LHCN-M2 (cell line): ENCODE measurements at regions not wholly inside any gene's neighbourhood (a gene's known extent, or its start where the extent isn't known, plus 50 kb on each side); places are given as distances from the start of the nearest gene placed in this dataset.
"Not testable (repeated sequence)": the region's sequence is repeated elsewhere in the genome, so short reads cannot be mapped to it uniquely, and the experiment has no call there.

Source experiments
- DNase-seq: peaks from one replicate; pipeline ENCODE4 v3.0.0-alpha.2; 2012; ENCODE audit warnings: low read depth

DNA sequence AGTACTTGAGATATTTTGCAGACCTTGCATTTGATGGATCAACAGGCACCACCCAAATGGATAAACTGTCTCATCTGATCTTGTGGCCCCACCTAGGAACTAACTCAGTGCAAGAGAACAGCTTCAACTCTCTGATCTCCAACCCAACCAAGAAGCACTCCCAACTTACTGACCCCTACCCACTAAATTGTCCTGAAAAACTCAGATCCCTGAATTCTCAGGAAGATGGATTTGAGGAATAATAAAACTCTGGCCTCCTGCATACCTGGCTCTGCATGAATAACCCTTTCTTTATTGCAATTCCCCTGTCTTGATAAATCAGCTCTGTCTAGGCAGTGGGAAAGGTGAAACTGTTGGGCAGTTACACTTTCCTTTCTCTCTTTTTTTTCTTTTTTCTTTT lies 247.9 kb downstream of the ZPLD1 start:
- no peak for DNase-seq

DNA sequence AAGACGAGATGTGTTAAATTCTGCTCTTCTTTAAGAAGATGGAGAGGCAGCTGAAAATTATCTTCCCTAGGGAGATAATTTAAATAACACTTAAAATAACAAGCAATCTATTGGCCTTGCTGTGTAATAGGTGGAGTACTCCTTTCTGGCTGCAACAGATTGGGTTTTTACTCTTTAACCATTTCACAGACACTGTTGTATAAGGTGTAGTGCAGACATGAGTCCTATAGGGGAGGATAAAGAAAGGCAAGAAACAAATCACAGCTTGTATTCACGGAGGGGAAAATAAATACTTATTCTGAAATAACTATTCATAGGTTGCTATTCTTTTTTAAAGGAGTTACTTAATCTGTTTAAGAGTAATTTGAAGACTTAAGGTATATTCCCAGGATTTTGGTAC lies 252.0 kb downstream of the ZPLD1 start:
- no peak for DNase-seq

DNA sequence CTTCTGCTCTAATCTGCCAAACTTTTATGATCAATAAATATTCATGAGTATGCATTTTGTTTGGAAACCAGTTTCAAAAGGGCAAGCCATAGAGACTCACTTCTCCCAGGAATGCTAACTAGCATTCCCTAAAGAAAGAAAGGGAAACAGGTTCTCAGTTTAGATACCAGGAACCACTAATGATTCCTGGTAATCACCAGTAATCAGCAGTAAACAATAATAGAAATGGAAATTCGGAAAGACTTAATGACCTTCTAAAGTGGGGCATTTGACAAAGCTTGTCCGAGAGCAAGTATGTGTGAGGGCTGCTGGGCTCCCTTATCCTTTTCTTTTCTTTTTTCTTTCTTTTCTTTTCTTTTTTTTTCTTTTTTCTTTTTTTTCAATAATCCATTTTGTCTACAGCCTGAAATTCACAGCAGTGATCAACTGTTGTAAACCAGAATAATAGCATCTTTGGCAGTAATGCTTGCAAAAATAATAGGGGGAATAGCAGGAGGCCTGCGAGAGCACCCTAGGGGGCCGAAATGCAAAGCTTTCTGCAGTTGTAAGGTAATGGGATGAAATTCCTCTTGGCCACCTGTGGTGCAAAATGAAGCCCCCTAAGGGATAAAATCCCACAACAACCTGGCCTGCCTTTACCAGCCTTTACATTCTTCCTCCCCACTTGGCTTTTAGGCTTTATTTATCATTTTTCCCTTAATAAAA lies 253.2 kb downstream of the ZPLD1 start:
- no peak for DNase-seq

DNA sequence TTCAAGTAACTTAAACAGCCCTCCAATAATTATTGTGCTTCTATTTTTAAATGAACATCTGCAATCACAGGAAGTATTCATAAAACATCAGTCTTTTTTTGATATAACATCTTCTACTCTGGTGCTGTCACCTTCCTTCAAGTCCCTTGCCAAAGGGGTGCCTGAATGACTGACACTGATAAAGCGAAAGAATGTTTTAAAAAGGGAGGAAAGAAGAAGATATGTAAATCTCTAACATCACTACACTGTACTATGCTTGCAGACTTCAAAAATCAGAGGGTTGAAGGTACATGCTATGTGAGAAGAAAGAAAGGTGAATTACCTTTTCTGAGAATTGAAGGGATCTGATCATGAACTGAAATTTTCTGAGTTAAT lies 253.7 kb downstream of the ZPLD1 start:
- DNase-seq: no peak

DNA sequence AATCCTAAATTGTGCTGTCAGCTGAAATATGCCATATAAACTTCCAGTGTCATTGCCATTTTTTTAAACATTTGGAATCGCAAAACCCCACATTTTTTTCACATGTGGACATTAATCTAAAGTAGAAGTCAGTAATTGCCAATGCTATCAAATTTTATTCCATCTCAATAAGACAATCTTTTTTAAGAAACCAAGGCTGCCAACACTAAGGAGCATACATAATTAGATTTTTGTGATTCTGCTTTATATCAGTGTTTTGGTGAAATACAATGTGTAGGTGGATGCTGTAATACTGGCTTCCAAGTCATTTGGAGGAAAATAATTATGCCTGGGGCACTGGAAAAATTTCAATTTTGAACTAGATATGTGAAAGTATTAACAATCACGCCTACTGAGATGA lies 256.7 kb downstream of the ZPLD1 start:
- no peak for DNase-seq

DNA sequence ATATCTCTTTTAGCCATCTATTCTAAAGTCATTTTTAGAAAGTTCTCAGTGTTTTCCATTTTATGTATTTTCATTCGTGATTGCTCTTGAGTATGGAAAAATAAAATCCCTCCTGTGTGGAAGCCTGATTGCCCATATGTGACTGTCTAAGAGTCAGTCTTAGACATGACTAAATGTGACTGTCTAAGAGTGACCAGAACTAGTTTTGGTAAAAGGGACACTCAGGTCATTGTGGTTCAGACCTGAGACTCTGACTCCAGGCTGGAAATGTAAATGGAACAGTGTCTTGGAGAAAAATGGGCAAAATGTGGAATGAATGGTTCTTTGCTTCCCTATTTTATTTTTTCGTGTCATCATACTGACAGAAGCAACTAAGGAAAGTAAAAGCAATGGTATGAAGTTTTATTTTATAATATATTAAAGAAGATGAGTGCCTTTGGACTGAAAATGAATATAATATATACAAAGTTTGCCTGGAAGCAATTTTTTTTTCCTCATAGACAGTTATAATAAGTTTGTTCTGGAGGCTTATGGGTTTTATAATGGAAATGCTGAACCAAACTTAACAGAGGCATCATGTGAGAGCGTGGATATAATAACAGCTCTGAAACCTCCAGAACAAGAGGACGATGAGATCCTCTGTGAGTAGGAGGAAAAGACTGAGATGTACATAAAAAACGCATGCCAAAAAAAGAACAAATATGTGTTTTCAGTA lies 264.4 kb downstream of the ZPLD1 start:
- DNase-seq: no peak

DNA sequence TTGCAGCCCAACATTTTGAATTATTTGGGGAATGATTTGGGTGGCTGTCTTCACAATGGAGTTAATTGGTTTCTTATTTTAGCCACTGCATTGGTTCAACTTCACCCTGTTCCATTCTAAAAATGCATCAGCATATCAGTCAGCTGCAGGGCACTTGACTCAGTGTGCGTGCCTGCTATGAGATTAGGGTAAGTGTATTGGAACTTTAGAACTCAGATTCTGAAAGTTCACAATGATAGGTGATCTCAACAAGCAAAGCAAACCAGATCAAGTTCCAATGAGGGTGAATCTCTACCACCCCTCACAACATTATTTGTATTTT lies 265.0 kb downstream of the ZPLD1 start:
- no peak for DNase-seq

DNA sequence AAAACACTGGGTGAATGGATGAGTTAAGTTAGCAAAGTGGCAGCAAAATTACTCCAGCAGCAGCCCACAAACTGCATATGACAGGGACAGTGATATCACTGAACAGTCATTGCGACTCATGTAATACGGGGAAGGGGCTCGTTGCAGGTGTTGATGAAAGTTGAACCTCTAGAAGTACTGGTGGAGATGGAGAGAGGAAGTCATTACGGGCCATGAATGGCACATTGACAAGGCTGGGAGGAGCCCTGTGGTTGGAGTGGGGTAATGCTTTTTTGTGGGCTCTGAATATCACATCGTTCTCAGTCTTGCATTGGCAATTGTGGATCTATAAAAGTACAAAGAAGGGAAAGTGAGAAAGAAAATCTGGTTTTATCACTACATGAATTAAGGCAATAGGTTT lies 278.1 kb downstream of the ZPLD1 start:
- DNase-seq: no peak

DNA sequence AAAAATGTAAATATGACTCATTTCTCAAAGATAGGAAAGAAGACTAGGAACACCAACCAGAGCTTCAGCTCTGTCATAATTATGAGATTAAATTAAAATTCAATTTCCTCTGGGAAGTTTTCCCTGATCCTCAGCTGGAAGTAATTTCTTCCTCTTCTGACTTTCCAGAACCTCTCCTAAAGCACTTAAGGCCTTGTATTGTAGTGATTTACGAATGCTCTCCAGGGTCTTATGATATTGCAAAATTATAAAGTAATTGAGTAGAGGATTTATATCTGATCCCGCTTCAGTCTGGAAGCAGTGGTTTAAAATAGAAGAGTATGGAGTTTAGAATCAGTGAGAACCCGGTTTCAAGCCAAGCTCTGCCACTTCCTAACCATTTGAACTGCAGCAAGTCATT lies 279.8 kb downstream of the ZPLD1 start:
- no peak for DNase-seq

DNA sequence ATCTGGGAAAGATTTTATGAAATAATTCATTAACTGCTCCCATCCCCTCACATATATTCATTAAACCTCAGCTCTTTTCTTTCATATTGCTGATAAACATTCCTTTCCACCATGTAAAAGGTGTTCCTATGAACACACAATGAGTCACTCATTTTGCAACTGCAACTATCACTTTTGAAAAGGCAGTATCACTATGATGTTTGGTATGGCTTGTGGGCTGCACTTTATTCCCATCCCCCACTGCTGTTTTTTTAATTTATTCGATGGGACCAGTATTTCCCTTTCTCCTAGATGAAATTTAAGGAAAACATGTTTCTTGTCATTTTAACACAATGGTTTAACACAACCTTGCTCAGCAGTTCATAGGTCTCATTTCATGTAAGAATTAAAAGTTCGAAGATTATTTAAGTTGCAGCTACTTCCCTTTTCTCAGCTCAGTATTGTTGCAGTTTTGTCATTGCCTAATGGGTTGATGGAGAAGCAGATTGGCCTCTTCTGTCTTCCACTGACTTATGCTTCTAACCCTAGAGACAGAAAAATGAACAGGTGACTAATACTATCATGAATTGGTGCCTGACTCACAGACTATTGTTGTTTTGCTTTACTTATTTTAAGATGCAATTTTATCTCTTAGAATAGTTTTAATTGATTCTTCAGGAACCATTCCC lies 280.3 kb downstream of the ZPLD1 start:
- DNase-seq: peak; percentile 1

DNA sequence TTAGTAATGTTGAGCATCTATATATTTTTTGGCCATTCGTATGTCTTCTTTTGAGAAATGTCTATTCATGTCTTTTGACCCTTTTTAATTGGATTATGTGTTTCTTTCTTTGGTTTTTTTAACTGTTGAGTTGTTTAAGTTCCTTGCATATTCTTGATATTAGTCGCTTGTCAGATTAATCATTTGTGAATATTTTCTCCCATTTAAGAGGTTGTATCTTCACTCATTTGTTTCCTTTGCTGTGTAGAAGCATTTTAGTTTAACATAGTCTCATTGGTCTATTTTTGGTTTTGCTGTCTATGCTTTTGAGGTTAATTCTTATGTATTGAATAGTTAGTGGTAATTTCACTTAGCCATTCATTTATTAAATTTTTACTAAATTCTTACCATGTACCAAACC lies 283.8 kb downstream of the ZPLD1 start:
- no peak for DNase-seq

DNA sequence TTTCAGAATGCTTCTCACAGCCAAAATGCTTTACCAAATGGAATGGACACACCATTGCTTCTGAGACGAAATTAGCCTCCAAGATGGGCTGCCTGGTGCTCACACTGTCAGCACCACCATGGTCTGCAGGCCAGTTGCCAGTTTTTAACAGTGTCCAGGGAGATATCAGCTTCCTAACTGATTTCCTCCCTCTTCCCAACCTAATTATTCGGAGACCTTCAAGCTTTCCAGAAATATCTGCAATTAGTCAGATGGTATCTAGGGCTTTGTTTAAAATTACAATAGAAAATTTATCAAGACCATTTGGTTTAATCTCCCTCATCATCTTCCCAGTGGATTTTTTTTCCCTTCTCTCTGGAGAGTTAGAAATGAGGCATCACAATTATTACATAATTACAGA lies 287.5 kb downstream of the ZPLD1 start:
- no peak for DNase-seq

DNA sequence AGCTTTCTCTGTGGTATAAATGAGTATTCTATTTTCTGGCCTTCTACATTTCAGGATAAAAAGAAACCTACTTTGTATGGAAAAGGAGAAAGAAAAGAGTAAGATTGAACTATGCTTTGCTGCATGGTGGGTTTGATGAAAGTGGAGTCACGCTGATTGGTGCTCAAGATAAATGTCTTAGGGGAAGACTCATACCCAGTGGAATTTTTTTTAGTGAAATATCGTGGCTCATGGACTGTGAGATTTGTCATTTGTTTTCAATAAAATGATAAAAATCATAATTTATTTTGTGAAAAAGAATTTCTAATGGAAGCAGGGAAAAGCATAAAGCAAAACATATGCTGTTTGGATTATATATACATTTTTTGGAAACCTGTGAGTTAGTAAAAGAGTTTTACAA lies 292.5 kb downstream of the ZPLD1 start:
- DNase-seq: no peak

DNA sequence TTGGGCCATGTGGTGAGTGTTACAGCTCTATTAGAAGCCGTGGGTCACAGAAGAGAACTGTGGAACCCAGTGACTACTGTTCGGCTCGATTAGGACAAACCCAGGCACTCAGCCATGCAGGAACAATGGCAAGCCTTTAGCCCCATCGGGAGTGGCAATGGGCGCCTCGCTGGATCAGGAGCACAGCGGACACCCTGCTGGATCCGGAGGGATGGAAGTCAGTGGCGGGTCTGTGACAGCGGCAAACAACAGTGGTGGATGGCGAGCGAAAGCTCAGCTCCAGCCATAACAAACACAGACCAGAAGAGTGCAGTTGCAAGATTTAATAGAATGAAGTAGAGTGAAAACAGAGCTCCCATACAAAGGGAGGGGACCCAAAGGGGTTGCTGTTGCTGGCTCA lies 297.8 kb downstream of the ZPLD1 start:
- DNase-seq: not testable (repeated sequence)

DNA sequence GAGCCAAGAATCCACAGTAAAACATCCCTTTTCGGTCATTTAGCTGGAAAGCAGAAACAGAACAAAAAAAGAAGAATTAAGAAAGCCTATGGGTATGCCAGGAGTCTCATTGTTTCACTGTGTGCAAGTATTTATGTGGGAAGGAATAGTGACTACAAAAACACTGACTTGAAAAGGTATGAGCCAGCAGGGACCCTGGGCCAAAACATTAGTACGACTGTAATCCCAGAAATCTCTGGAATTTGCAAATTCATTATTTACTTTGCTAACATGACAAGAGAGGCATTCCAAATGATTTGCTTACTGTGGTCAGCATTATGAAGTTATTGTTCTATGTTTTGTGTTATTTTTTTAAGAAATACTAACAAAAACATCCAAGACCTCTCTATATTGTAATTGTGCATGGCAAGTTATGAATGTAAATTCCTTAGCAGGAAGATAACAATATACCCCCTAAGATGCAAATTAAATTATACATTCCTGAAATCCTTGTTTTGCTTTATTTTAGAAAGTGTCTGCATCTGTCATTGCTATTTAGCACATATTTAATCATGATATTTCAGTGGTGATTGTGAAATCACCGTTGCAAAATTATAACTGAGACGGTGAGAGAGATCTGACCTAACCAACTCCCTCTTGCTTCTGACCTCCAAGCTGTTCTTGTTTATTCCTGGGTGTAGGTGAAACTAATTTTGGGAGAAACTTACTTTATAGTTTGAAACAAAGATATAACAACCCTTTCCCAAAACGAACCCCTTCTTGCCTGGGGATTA lies 299.2 kb downstream of the ZPLD1 start:
- no peak for DNase-seq

DNA sequence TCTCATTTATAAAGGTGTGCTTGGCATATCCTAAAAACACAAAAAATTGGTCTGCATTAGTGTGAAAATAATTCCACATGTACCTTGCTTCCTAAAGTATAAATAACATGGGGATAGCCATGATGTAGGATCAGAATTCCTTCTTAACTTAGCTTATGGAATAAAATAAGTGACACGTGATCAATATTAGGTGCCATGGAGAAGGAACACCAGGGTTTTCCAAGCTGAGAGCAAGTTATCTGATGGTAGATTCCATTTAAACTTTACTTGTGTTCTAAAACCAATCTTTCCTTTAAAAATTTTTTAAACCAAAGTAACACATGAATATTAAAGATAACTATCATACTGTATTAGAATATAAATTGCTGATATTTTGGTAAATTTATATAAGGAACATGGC lies 300.5 kb downstream of the ZPLD1 start:
- DNase-seq: no peak

DNA sequence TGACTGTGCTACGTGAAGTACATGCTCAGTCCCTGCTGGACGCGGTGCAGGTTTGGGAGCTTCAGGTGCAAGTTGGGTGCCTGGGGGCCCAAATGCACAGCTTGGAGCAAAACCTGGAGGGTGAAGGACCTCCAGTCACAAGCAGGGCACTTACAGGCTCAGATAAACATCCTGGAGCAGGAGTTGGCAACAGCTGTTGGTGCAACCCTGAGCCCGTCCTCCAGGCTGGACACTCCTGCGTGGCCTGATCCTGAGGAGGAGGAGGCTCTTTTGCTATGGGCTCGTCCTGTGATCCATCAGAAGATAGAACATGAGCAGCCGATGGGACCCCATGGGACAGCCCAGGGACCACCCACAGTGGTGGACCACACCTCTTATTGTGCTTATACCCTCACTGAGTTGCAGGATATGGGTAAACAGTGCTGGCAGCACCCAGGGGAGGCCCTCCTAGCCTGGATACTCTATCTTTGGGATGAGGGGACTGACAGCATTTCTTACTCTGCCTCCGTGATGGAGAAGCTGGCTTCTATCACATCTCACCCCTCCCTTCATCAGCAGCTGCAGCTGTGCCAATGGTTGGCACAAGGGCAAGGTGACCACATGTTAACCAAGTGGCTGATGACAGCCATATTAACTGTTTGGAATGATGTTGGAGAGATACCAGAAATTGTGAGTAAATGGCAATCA lies 301.6 kb downstream of the ZPLD1 start:
- no peak for DNase-seq

DNA sequence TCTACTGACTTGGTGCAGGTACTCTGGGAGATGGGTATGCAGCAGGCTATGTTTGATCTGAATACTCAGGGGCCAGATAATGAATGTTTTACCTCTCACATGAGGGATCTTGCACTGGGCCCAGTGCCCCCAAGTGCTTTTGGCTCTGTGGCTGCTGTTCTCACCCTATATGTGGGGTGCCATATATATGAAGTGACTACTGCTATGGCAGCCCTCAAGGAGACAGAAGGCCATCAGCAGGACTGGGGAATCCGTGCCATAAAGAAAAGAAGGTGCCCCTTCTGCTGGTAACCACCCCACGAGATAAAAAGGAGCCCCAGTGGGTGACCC lies 302.1 kb downstream of the ZPLD1 start:
- DNase-seq: no peak

DNA sequence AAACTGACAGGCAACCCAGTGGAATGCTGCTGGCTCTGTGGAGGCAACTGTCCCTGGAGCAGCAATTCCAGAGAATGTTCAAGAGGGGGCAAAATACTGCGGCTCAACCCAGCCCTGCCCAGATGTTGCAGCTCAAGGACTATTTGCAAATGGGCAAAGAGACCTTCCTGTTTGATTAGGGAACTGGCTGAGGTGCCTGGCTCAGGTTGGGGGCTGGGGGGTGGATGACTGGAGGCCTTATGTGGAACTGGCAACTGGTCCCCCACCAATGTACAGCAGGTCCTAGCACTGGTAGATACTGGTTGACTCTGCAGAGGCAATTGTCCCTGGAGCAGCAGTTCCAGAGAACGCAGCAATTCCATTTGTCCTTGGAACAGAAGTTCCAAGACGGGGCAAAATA lies 302.5 kb downstream of the ZPLD1 start:
- DNase-seq: no peak

DNA sequence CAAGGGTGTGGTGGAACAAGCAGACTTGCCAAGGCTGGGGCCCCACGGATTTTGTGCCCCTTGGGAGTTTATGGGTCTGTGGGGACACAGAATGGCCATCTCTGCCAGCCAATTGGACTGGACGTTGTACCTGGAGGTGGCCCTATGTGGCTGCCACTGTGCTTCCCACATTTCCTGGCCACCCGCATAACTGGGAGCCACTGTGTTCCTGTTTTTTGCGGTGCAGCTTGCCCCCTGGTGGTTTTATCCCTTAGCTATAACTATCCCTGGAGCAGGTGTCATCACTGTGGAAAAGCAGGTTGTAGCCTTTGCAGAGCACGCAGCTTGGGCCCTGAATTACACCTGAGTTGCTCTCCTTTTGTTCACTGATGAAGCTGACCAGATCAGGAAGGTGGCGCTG lies 306.3 kb downstream of the ZPLD1 start:
- DNase-seq: no peak

DNA sequence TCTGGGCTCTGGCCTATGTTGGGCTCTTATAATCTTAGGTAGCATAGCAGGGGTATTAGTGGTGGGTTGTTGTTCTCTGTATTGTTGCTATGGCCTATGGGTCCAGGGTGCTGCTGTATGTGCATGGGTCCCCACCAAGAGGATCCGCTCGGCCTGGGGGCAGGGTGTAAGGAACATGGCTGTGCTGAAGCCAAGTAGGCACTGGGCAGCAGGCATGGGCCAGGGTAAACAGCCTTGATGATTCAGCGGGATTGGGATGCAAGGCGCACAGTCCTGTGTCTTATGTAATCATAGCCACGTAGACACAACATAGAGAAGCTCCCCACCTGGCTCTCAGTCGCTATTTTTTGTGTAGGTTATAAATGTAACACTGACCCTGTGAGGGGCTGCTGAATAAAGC lies 306.9 kb downstream of the ZPLD1 start:
- no peak for DNase-seq

DNA sequence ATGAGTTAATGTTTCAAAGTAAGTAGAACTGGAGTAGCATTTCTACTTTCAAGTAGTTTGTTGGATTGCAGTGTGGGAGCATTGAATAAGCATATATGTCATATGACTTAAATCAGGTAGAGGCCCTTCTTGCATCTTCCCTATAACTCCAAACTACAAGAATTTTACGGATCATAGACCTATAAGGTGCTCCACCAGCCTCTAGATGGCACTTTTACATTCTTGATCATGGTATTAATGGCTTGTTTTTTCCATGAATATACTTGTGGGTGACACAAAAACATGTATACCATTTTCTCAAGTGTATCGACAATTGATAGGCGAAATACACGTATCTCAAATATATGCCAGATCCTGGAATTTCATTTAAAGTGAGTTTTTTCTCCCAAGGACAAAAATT lies 311.1 kb downstream of the ZPLD1 start:
- no peak for DNase-seq
